Fibroblast of skin of scalp (primary cell): ENCODE measurements at regions not wholly inside any gene's neighbourhood (a gene's known extent, or its start where the extent isn't known, plus 50 kb on each side); places are given as distances from the start of the nearest gene placed in this dataset.

Experiments
- DNase-seq: peaks from one replicate; pipeline ENCODE4 v3.0.0-alpha.2; 2013

- no peak for DNase-seq
Observed at GRCh38 chr13:39971526-39971925, 316.1 kb downstream of the COG6 start.

GRCh38 chr13:39976481-39976880 is 321.0 kb downstream of the COG6 start:
- no peak for DNase-seq

DNA sequence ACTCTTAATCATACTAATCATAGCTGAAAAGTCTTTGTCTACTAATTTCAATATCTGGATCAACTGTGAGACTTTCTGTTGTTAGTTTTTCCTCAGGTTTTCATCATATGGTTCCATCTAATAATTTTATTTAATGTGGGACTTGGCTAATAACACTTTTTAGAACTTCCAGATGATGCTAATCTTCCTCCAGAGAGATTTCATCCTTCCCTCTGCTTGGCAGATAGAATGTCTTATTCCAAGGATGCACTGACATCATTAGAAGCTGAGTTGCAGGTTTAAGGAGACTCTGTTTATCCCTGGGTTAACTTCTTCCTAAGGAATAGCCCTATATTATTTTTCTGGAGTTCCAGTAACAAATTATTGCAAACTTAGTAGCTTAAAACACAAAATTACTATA is 325.6 kb downstream of the COG6 start:
- DNase-seq = no peak

DNA sequence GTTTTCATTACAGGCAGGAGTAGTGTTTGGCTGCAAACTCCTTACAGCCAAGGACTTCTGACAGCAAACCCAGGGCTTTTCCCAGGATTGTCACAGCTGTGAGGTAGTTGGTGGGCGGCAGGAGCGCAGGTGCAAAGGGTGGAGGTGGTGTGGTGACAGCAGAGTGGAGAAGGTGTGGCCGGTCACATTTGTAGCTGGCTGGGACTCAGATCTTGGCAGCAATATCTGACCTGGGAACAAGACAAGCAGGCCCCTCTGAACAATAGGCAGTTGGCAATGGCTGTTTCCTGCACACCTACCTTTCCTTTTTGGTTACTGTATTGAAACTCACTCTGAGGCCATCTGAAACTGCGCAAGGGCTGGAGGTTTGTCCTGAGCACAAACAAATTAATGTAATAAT is 327.3 kb downstream of the COG6 start:
- no peak for DNase-seq

GRCh38 chr13:39985071-39985470 is 329.6 kb downstream of the COG6 start:
- DNase-seq = no peak

DNA sequence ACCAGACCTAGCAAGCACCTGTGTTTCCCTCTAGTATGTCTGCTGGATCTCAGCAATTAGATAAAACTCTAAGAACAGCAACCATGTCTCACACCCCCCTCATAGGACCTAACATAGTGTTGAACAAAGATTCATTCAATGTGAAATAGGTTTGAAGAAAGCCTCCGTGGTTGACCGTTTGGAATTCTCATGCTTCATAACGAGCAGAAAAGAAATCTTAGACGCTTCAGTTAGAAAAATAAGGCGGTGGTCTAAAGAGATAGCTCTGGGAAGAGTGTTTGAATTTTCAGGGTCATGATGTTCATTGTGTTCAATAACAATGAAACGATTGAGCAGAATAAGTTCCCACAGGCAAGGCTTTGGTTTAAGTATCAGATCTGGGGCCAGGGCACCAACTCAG is 332.9 kb downstream of the COG6 start:
- DNase-seq = no peak

DNA sequence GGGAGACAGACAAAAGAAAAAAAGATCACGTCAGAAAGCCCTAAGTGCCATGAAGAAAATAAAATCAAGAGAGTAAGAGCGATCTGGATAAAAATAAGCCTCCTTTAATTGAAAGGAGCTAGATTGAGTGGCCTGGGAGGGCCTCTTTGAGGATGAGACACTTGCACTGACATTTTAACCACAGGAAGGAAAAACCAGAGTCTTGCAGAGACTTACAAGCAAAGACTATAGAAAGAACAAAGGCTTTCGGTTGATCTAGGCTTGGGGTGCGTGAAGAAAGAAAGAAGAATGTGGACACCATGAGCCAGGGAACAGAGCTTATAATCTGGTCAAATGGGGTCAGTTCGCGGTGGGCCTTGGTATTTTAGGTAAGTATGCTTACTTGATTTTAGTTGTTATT is 342.7 kb downstream of the COG6 start:
- DNase-seq = no peak

- no peak for DNase-seq
Observed at GRCh38 chr13:40002016-40002415, 346.6 kb downstream of the COG6 start.

DNA sequence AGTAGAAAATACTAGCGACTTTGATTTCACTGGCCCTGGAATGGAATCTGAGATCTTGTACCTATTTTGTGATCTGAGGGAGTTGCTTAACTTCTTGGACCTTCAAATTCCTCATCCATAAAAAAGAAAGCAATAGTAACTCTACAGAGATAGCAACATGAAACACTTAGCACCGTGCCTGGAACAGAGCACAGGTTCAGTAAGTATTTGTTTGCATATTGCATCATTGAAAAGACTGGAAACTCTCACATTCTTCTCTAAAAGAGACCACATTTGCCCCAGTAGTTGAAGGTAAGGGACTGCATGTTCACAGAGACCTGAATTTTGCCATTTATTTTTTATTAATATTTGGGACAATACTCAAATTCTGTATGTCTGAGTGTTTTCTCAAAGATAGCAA is 358.1 kb downstream of the COG6 start:
- DNase-seq = no peak

- no peak for DNase-seq
Observed at GRCh38 chr13:40016953-40017660, 361.6 kb downstream of the COG6 start.

DNA sequence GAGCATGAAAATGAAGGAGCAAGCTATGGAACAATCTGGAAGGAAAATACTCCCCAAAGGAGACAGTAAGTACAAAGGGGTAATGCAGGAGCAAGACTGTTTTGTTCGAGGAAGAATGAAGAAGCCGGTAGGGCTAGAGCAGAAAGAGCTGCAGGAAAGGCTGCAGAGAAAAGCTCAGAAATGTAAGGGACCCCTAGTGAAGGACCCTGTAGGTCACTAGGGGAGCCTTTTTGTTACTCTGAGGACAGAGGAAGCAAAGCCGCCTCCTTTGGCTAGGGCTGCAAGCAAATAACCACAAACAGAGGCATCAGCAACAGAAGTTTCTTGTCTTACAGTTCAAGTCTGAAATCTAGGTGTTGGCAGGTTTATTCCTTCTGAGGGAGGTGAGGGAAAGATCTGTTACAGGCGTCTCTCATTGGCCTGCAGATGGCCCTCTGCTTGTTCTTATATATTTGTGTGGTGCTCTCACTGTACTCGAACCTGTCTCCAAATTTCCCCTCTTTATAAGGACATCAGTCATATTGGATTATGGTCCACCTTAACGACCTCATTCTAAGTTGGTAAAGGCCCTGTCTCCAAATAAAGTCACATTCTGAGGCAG is 362.3 kb downstream of the COG6 start:
- DNase-seq = no peak

- DNase-seq = no peak
Observed at GRCh38 chr13:40023595-40024203, 368.2 kb downstream of the COG6 start.

DNA sequence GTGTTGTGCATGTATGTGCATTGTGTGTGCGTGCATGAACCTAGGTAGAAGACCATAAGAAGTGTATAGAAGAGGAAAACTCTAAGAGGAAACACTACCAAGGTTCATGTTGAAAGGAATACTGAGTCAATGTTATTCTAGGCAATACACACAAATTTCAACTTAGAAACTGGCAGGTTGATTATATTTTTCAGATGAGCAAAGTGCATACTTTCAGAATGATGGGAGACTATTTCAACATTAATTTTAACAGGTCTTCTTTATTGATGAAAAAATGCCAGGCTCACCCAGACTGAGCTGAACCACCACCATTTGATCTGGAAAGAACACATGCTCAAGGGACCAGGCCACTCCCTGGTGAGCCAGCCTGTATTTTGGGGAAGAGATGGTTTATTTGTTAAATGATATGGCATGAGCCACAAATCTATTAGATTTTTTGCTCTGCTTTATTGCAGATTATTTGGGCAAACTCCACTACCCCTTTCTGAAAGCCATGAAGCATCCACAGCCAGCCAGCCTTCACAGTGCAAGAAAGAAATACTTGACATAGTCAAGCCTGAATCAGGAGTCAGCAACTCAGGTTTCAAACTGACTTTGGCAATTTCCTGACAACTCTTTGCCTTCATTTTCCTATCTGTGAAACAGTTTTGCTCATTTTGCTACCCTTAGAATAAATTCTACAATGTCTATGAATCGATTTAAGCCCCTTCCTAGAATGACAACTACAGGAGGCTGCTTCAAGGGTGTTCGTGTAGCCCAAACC is 368.9 kb downstream of the COG6 start:
- no peak for DNase-seq

DNA sequence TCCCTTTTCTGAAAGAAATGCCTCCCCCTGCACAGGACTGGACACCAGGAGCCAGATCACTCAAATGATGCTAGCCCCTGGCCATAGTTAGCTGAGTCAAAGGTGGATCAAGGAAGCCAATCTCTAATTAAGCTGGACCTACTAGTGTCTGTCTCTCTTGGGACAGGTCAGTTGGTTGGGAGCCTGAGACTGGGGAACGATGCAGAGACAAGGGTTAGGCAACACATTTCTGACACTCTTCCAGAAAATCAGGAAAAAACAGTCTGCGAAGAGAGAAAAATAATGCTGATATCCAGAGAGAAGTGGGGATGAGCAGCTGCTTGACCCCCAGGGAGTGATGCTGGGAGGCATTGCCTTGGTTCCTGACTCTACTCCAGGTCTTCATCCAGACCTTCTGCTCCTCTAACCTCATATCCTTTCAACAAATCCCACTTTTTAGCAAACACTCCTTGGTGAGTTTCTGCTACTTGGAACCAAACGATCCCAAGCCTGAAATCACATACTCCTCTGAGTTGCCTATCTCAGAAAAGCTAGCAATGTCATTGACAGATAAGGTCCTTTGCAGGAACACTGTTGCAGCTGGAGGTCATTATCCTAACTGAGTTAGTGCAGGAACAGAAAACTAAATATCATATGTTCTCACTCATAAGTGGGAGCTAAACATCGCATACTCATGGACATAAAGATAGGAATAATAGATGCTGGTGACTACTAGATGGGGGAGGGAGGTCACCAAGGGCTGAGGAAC is 369.7 kb downstream of the COG6 start:
- no peak for DNase-seq

- DNase-seq = no peak
Observed at GRCh38 chr13:40026174-40026585, 370.7 kb downstream of the COG6 start.

- DNase-seq = no peak
Observed at GRCh38 chr13:40026741-40027140, 371.3 kb downstream of the COG6 start.

GRCh38 chr13:40028446-40028845 is 373.0 kb downstream of the COG6 start:
- DNase-seq = peak; percentile 12

GRCh38 chr13:40031031-40031430 is 375.6 kb downstream of the COG6 start:
- DNase-seq = peak; percentile 67

DNA sequence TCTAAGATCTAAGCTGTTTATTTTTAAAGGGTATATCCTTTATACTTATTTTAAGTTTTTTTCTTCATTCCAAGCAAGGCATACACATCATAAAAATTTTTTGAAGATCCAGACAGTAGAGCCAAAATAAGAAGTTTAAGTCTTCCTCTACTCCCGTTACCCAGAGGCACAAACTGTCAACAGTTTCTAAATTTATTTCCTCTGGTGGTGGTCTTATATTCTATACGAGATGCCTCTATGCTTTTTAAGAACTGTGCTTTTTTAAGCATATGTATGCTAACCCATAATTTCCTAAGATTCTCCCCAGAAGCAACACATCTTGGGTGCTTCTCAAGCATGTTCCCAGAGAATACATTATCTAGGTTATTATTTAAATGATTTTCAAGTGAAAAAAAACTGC is 383.6 kb downstream of the COG6 start:
- no peak for DNase-seq

DNA sequence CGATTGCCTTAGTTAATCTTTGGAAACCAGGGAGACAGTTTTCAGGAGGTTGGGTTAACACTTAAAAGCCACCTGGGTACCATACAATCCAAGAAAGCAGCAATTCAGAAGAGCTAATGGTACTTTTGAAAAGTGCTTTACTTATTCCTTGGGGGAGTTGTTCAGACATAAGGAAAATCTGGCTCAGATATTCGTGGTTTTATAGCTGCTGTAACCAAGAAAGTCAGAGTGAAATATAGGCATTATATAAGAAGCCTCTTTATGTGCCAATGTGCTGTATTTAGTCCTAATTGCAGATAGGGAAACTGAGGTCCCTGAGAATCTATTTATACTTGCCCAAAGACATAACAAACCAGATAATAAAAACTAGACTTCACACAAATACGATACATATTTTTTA is 387.5 kb downstream of the COG6 start:
- no peak for DNase-seq

DNA sequence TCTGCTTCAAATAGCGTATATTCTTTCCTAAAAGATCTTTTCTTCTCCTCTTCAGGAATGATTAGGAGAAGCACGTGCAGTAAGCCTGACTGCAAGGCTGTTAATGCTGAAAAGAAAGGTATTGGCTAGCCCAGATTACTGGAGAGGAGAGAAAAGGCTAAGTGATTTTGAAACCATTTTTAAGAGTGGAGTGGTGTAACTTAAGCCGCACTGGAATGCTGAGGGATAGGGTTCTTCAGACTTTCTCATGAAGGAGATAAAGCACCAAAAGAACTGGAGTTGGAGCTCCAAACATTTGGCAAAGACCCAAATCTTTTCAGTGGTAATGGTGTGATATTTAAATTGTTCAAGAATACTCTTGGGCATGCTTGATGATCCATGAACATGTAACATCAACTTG is 388.3 kb downstream of the COG6 start:
- no peak for DNase-seq

GRCh38 chr13:40047322-40047771 is 391.9 kb downstream of the COG6 start:
- no peak for DNase-seq

DNA sequence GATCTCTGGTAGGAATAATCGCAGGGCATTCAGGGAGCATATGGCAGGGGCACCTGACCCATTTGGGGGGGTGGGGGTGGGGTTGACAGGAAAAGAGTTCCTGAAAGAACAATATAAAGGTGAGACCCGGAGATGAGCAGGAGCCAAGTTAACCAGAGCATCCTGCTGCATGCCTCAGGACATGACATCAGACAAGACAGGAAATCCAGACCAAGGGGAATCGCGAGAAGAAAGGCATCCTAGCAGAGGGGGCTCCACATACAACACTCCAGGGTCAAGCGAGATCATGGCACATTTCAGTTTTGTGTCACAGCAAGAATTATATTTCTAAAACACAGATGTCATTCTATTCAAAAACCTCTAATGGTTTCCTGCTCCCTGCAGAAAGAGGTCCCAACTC is 393.1 kb downstream of the COG6 start:
- no peak for DNase-seq
